MG63 (cell line): ENCODE measurements at regions not wholly inside any gene's neighbourhood (a gene's known extent, or its start where the extent isn't known, plus 50 kb on each side); places are given as distances from the start of the nearest gene placed in this dataset.
"Not testable (repeated sequence)": the region's sequence is repeated elsewhere in the genome, so short reads cannot be mapped to it uniquely, and the experiment has no call there.

Experiments
- DNase-seq: peaks from one replicate; pipeline ENCODE4 v3.0.0-alpha.2; 2020
- H3K27me3 ChIP-seq: fragments of 250-450 bp; sonication (Bioruptor Pico); 2 replicates; pipeline ENCODE4 v1.5.1; 2020; ENCODE audit warnings: mild to moderate bottlenecking, moderate library complexity
- H3K36me3 ChIP-seq: fragments of 250-450 bp; sonication (Bioruptor Pico); 2 replicates; pipeline ENCODE4 v1.5.1; 2020; ENCODE audit warnings: mild to moderate bottlenecking, moderate library complexity
- H3K4me3 ChIP-seq: fragments of 250-450 bp; sonication (Bioruptor Pico); 2 replicates; pipeline ENCODE4 v1.5.1; 2020; ENCODE audit warnings: mild to moderate bottlenecking, moderate library complexity
- H3K9me3 ChIP-seq: fragments of 250-450 bp; sonication (Bioruptor Pico); 2 replicates; pipeline ENCODE4 v1.5.1; 2020; ENCODE audit warnings: mild to moderate bottlenecking, moderate library complexity

- H3K9me3 ChIP-seq = no peaks in the 10 kb centered on the region
- peaks cover 30% of the 10 kb centered on the region for H3K36me3 ChIP-seq
- no peak overlapping the region for H3K4me3 ChIP-seq
- DNase-seq = no peak
- H3K27me3 ChIP-seq = no peaks in the 10 kb centered on the region
These were observed 111.7 kb upstream of the PCAT7 start for GRCh38 chr9:94443032-94443722.

DNA sequence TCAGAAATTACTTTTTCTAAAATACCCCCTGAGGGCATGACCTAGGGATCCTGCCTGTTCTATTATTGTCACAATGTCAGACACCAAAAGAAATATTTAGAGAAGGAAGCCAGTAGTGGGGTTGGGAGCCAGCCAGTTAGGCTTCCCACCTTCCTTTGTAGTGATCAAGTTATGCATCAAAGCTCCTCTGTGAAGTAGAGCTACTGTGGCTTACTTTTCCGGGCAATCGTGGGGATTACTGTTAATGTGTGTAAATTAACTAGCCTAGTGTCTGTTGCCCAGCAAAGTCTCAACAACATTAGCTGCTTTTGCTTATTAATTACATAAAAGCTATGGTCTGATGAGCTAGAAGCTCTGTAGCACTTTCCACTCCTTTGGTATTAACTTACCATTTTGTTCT lies 109.0 kb upstream of the PCAT7 start:
- DNase-seq = no peak
- H3K4me3 ChIP-seq = no peak overlapping the region
- H3K27me3 ChIP-seq = no peaks in the 10 kb centered on the region
- no peaks in the 10 kb centered on the region for H3K9me3 ChIP-seq
- H3K36me3 ChIP-seq = peaks cover 38% of the 10 kb centered on the region

- no peak for DNase-seq
- H3K4me3 ChIP-seq = no peak overlapping the region
- H3K27me3 ChIP-seq = no peaks in the 10 kb centered on the region
- peaks cover 51% of the 10 kb centered on the region for H3K36me3 ChIP-seq
- H3K9me3 ChIP-seq = no peaks in the 10 kb centered on the region
These were observed 105.4 kb upstream of the PCAT7 start for GRCh38 chr9:94449486-94449885.

DNA sequence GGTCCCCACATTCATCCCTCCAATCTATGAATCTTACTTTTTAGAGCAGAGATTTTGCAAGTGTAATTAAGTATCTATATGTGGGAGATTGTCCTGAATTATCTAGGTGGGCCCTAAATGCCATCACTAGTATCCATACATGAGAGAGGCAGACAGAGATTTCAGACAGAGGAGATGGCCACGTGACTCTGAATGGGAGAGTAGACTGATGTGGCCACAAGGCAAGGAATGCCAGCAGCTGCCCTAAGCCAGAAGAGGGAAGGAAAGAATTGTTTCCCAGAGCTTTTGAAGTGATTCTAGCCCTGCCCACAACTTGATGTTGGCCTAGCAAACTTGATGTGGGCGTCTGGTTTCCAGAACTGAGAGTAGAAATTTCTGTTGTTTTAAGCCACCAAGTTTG lies 90.1 kb upstream of the PCAT7 start:
- H3K4me3 ChIP-seq = no peak overlapping the region
- no peak for DNase-seq
- H3K36me3 ChIP-seq = peaks cover 25% of the 10 kb centered on the region
- no peaks in the 10 kb centered on the region for H3K27me3 ChIP-seq
- H3K9me3 ChIP-seq = peaks cover 21% of the 10 kb centered on the region

DNA sequence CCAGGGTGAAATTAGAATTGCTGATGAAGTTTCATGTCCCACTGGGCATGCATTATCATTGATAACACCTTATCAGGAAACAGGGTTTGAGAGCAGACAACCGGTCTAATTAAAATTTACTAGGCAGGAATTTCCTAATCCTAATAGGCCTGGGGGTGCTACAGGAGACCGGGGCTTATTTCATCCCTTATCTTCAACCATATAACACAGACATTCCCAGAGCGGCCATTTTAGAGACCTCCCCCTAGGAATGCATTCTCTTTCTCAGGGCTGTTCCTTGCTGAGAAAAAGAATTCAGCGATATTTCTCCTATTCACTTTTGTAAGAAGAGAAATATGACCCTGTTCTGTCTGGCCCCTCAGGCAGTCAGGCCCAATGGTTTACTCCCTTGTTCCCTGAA lies 82.8 kb upstream of the PCAT7 start:
- not testable (repeated sequence) for H3K36me3 ChIP-seq

GRCh38 chr9:94472806-94473360 lies 82.0 kb upstream of the PCAT7 start:
- no peaks in the 10 kb centered on the region for H3K36me3 ChIP-seq
- no peak for DNase-seq
- no peaks in the 10 kb centered on the region for H3K27me3 ChIP-seq
- H3K9me3 ChIP-seq = peaks cover 4% of the 10 kb centered on the region; the same call in 1 of the 2 replicates
- no peak overlapping the region for H3K4me3 ChIP-seq

More for the DNA sequence above, 82.8 kb upstream of the PCAT7 start:
- H3K9me3 ChIP-seq, H3K4me3 ChIP-seq, DNase-seq, H3K27me3 ChIP-seq: not testable (repeated sequence)

- DNase-seq = no peak
- Histone ChIP-seq H3K4me3 (no peak overlapping the region), H3K9me3 (no peaks in the 10 kb centered on the region; the same call in 1 of the 2 replicates), H3K36me3 (no peaks in the 10 kb centered on the region), H3K27me3 (no peaks in the 10 kb centered on the region)
These were observed 75.8 kb upstream of the PCAT7 start for GRCh38 chr9:94478755-94479730.

GRCh38 chr9:94479757-94480156 lies 75.1 kb upstream of the PCAT7 start:
- Histone ChIP-seq H3K4me3 (no peak overlapping the region), H3K36me3 (no peaks in the 10 kb centered on the region), H3K9me3 (no peaks in the 10 kb centered on the region; the same call in 1 of the 2 replicates), H3K27me3 (no peaks in the 10 kb centered on the region)
- DNase-seq = no peak

DNA sequence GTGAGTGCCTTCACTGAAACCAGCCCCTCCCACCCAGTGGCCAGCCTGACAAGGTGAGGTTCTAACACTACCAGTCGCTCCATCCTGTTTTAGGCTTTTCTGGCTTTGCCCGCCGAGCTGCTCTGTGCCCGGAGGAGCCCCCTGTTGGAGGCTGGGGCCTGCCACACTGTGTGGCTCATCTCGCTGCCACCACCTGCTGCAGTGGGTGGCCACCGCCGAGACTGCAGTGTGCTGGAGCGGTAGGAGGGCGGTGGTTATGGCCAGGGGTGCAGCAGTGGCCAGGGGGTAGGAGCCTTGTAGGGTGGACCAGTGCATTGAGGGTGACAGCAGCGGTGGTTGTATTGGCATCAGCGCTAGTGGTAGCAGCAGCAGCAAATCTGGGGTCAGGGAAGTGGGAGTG lies 74.7 kb upstream of the PCAT7 start:
- DNase-seq = no peak
- H3K27me3 ChIP-seq = no peaks in the 10 kb centered on the region
- no peaks in the 10 kb centered on the region; the same call in 1 of the 2 replicates for H3K9me3 ChIP-seq
- no peaks in the 10 kb centered on the region for H3K36me3 ChIP-seq
- no peak overlapping the region for H3K4me3 ChIP-seq

GRCh38 chr9:94482110-94482509 lies 72.8 kb upstream of the PCAT7 start:
- Histone ChIP-seq H3K4me3 (no peak overlapping the region), H3K36me3 (no peaks in the 10 kb centered on the region), H3K9me3 (no peaks in the 10 kb centered on the region), H3K27me3 (no peaks in the 10 kb centered on the region)
- no peak for DNase-seq

DNA sequence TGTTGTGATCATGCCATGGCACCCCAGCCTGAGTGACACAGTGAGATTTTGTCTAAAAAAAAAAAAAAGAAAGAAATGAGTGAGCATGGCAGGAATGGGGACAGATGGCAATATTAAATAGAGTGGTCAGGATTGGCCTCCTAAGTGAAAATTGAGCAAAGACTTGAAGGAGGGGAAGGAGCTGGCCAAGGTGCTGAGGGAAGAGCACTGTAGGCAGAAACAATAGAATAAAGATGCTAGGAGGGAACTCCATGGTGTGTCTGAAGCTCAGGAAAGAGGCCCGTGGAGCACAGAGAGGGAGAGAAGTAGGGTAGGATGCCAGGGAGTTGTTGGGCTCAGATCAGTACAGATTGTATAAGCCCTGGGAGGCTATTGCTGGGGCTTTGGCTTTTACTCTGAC lies 64.4 kb upstream of the PCAT7 start:
- Histone ChIP-seq H3K36me3 (no peaks in the 10 kb centered on the region), H3K27me3 (no peaks in the 10 kb centered on the region), H3K4me3 (no peak overlapping the region), H3K9me3 (no peaks in the 10 kb centered on the region)
- DNase-seq = no peak

DNA sequence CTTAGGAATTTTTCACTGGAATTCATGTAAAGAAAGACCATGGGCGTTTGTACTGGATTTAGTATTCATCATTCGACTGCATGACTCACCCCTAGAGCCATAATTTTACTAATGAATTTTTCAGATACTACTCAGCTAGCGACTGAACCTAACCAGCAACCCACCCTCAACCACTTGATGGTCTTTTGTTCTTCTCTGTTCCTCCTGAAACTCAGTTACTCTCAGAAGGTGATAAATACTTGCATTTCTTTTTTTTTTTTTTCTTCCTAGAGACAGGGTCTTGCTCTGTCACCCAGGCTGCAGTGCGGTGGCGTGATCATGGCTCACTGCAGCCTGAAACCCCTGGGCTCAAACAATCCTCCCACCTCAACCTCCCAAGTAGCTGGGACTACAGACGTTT lies 62.8 kb upstream of the PCAT7 start:
- not testable (repeated sequence) for H3K36me3 ChIP-seq

DNA sequence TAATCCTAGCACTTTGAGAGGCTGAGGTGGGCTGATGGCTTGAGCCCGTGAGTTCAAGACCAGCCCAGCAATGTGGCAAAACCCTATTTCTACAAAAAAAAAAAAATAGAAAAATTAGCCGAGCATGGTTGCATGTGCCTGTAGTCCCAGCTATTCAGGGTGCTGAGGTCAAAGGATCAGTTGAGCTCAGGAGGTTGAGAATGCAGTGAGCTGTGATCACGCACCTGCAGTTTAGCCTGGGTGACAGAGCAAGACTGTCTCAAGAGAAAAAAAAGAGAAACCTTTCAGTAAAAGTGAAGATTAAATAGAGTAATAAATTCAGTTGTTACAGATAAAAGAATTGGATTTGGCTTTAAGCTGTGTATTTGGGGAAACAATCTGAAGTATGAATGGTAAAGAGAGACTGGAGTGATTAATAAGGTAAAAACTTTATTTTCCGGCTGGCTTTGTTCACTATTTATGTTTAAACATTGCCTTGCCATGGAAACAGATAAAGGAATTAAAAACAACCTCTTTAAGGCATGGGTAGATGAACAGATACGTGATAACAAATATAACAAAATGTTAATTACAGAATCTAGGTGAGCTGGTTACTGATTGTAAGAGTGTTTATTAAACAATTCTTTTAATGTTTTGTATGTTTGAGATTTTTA lies 56.0 kb upstream of the PCAT7 start:
- Histone ChIP-seq H3K4me3 (no peak overlapping the region), H3K27me3 (no peaks in the 10 kb centered on the region), H3K36me3 (no peaks in the 10 kb centered on the region), H3K9me3 (no peaks in the 10 kb centered on the region)
- no peak for DNase-seq

More for the DNA sequence above, 62.8 kb upstream of the PCAT7 start:
- not testable (repeated sequence) for H3K27me3 ChIP-seq, DNase-seq, H3K4me3 ChIP-seq, H3K9me3 ChIP-seq

- no peak for DNase-seq
- H3K27me3 ChIP-seq = no peaks in the 10 kb centered on the region
- H3K4me3 ChIP-seq = no peak overlapping the region
- H3K36me3 ChIP-seq = no peaks in the 10 kb centered on the region
- H3K9me3 ChIP-seq = no peaks in the 10 kb centered on the region
These were observed 50.5 kb upstream of the PCAT7 start for GRCh38 chr9:94504358-94504757.
